DND-41 (cell line): ENCODE measurements at regions not wholly inside any gene's neighbourhood (a gene's known extent, or its start where the extent isn't known, plus 50 kb on each side); places are given as distances from the start of the nearest gene placed in this dataset.

Experiments used
- ATAC-seq: fragments of 200-7000 bp; cut with Tn5 transposase; 3 replicates; pipeline ENCODE4 v1.9.1; 2021; ENCODE audit warnings: low read depth; ENCODE audit not compliant: insufficient read depth
- DNase-seq: peaks from one replicate; pipeline ENCODE4 v3.0.0-alpha.2; 2020
- H2AFZ ChIP-seq: 2 replicates; pipeline ENCODE4 v1.6.0; 2012; ENCODE audit warnings: low read depth, low read length
- H3K27ac ChIP-seq: 2 replicates; pipeline ENCODE4 v1.5.1; 2012; ENCODE audit warnings: low read length, inconsistent platforms
- H3K27me3 ChIP-seq: fragments of 200-600 bp; sonication (generic); 2 replicates; pipeline ENCODE4 v1.6.0; 2012; ENCODE audit warnings: low read length, mild to moderate bottlenecking, inconsistent platforms; ENCODE audit not compliant: insufficient read depth, poor library complexity
- H3K36me3 ChIP-seq: 2 replicates; pipeline ENCODE4 v1.5.1; 2012; ENCODE audit warnings: low read length, inconsistent platforms; ENCODE audit not compliant: insufficient read depth
- H3K4me1 ChIP-seq: 2 replicates; pipeline ENCODE4 v1.5.1; 2012; ENCODE audit warnings: mild to moderate bottlenecking, low read length; ENCODE audit not compliant: insufficient read depth
- H3K4me2 ChIP-seq: 2 replicates; pipeline ENCODE4 v1.6.0; 2012; ENCODE audit warnings: mild to moderate bottlenecking, moderate library complexity, low read length, inconsistent platforms; ENCODE audit not compliant: insufficient read depth
- H3K4me3 ChIP-seq, 2 experiments: fragments of 200-600 bp in 1 of 2; shearing (Covaris generic) in 1 of 2; 2 replicates each; pipeline ENCODE4 v1.5.1; 2012 to 2016; ENCODE audit warnings: inconsistent platforms in 2 of 2, low read length in 2 of 2, mild to moderate bottlenecking in 2 of 2, low read depth in 1 of 2, moderate library complexity in 1 of 2
- H3K79me2 ChIP-seq: 2 replicates; pipeline ENCODE4 v1.6.0; 2012; ENCODE audit warnings: low read length, inconsistent platforms; ENCODE audit not compliant: insufficient read depth
- H3K9ac ChIP-seq: 2 replicates; pipeline ENCODE4 v1.6.0; 2012; ENCODE audit warnings: low read depth, mild to moderate bottlenecking, inconsistent platforms, low read length, moderate library complexity
- H3K9me3 ChIP-seq: 2 replicates; pipeline ENCODE4 v1.5.1; 2012; ENCODE audit warnings: low read length, moderate library complexity, mild to moderate bottlenecking, inconsistent platforms; ENCODE audit not compliant: insufficient read depth, severe bottlenecking
- H4K20me1 ChIP-seq: 2 replicates; pipeline ENCODE4 v1.6.0; 2012; ENCODE audit warnings: low read length; ENCODE audit not compliant: insufficient read depth
- CTCF ChIP-seq: IDR thresholded peaks from 2 replicates; pipeline ENCODE4 v1.5.1; 2012; ENCODE audit warnings: borderline replicate concordance, low read length, moderate library complexity, mild to moderate bottlenecking; ENCODE audit not compliant: poor library complexity, severe bottlenecking; ENCODE audit errors: extremely low read depth
- EZH2 ChIP-seq: IDR thresholded peaks from 3 replicates; pipeline ENCODE4 v1.6.1; 2012; ENCODE audit warnings: borderline replicate concordance, low read depth, mild to moderate bottlenecking, moderate library complexity, low read length, inconsistent platforms; ENCODE audit not compliant: severe bottlenecking

- no peaks in the 10 kb centered on the region for H3K9me3 ChIP-seq
- no peaks in the 10 kb centered on the region for H3K4me1 ChIP-seq
- no peak overlapping the region for H3K4me2 ChIP-seq
- no peak for DNase-seq
- H3K4me3 ChIP-seq: no peak overlapping the region
- no peak overlapping the region for H3K9ac ChIP-seq
- no peak for ATAC-seq
- H3K36me3 ChIP-seq: no peaks in the 10 kb centered on the region
- no peaks in the 10 kb centered on the region for H3K27me3 ChIP-seq
- no peaks in the 10 kb centered on the region for H4K20me1 ChIP-seq
- H3K27ac ChIP-seq: no peak overlapping the region
- TF ChIP-seq EZH2 (no peak), CTCF (no peak)
- no peak overlapping the region for H2AFZ ChIP-seq
- H3K79me2 ChIP-seq: no peaks in the 10 kb centered on the region
These were observed 75.9 kb downstream of the RAD51AP2 start for GRCh38 chr2:17442334-17442733.

DNA sequence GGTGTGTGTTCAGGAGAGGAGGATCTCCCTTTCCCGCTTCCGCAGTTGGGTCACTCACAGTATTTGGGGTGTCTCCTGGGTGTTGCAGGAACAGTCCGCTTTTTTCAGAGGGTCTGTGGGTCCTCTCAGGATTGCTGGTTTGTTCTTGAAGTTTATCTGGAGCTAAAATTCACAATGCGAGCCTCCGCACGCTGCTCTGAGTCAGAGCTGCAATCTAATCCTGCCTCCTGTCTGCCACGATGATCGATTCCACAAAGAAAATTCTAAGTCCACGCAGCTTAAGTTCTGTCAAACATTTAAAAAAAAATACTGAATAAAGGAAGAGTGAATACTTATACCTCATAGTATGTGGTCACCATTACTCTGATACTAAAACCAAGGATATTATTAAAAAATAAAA lies 76.5 kb downstream of the RAD51AP2 start:
- H3K79me2 ChIP-seq: no peaks in the 10 kb centered on the region
- TF ChIP-seq EZH2 (no peak), CTCF (no peak)
- no peak overlapping the region for H3K27ac ChIP-seq
- H3K4me1 ChIP-seq: no peaks in the 10 kb centered on the region
- H4K20me1 ChIP-seq: no peaks in the 10 kb centered on the region
- H2AFZ ChIP-seq: no peak overlapping the region
- no peak overlapping the region for H3K4me3 ChIP-seq
- H3K36me3 ChIP-seq: no peaks in the 10 kb centered on the region
- H3K9me3 ChIP-seq: no peaks in the 10 kb centered on the region
- DNase-seq (no peak), ATAC-seq (no peak)
- H3K9ac ChIP-seq: no peak overlapping the region
- no peak overlapping the region for H3K4me2 ChIP-seq
- H3K27me3 ChIP-seq: no peaks in the 10 kb centered on the region

- Histone ChIP-seq H3K4me2 (no peak overlapping the region), H3K79me2 (no peaks in the 10 kb centered on the region), H3K27me3 (no peaks in the 10 kb centered on the region), H2AFZ (no peak overlapping the region), H3K9me3 (no peaks in the 10 kb centered on the region), H3K36me3 (no peaks in the 10 kb centered on the region), H4K20me1 (no peaks in the 10 kb centered on the region), H3K4me1 (no peaks in the 10 kb centered on the region), H3K27ac (no peak overlapping the region), H3K4me3 (no peak overlapping the region), H3K9ac (no peak overlapping the region)
- no peak for ATAC-seq
- no peak for DNase-seq
- TF ChIP-seq CTCF (no peak), EZH2 (no peak)
These were observed 77.0 kb downstream of the RAD51AP2 start for GRCh38 chr2:17441055-17441771.

DNA sequence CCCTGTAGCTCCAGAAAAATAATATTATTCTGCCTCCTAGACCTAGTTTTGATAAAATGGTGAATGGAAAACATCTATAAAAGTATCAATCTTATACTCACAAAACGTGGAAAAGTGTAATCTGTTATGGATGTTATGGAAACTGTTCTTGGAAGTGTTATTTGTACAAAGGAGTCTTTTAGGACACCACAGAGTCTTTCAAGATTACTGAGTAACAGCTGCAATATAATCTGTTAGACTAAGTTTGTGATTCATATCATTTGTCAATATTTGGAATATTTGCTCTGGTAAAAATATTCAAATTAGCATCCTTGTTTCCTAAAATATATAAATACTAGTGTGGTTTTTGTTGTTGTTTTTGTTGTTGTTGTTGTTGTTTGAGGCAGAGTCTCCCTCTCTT lies 87.9 kb downstream of the RAD51AP2 start:
- H3K4me3 ChIP-seq: no peak overlapping the region
- TF ChIP-seq CTCF (no peak), EZH2 (no peak)
- H3K9me3 ChIP-seq: no peaks in the 10 kb centered on the region
- no peaks in the 10 kb centered on the region for H4K20me1 ChIP-seq
- H3K9ac ChIP-seq: no peak overlapping the region
- H3K27ac ChIP-seq: no peak overlapping the region
- no peaks in the 10 kb centered on the region for H3K4me1 ChIP-seq
- DNase-seq: no peak
- H3K4me2 ChIP-seq: no peak overlapping the region
- H2AFZ ChIP-seq: no peak overlapping the region
- no peak for ATAC-seq
- no peaks in the 10 kb centered on the region for H3K79me2 ChIP-seq
- H3K27me3 ChIP-seq: no peaks in the 10 kb centered on the region
- H3K36me3 ChIP-seq: no peaks in the 10 kb centered on the region
